K562 (cell line): ENCODE measurements at regions not wholly inside any gene's neighbourhood (a gene's known extent, or its start where the extent isn't known, plus 50 kb on each side); places are given as distances from the start of the nearest gene placed in this dataset.

ENCODE experiments used
- ATF3 ChIP-seq, 2 experiments: fragments of 450-650 bp in 1 of 2; sonication (generic) in 1 of 2; formaldehyde crosslinking in 1 of 2; IDR thresholded peaks in 1 of 2; conservative IDR thresholded peaks in 1 of 2; 2 replicates each; pipeline versions ENCODE4 v1.6.1 to v1.8.1; 2016 to 2023; ENCODE audit warnings: mild to moderate bottlenecking in 2 of 2, moderate library complexity in 2 of 2, inconsistent platforms in 1 of 2, missing genetic modification reagents in 1 of 2
- CTCF ChIP-seq, 3 experiments: IDR thresholded peaks in 2 of 3; conservative IDR thresholded peaks in 1 of 3; 2 replicates each; pipeline ENCODE4 v1.5.1; 2011 to 2012; ENCODE audit warnings: low read length in 3 of 3, mild to moderate bottlenecking in 3 of 3, control low read depth in 2 of 3, improper control_type of control experiment in 1 of 3, inconsistent platforms in 1 of 3, low read depth in 1 of 3, mixed read lengths in 1 of 3, moderate library complexity in 1 of 3; ENCODE audit not compliant: insufficient read depth in 2 of 3
- FOXP1 ChIP-seq: sonication (generic); formaldehyde crosslinking; IDR thresholded peaks from 2 replicates; pipeline ENCODE4 v1.8.0; 2022; ENCODE audit warnings: mild to moderate bottlenecking, missing genetic modification reagents
- ZBTB17 ChIP-seq: fragments of 450-650 bp; formaldehyde crosslinking; IDR thresholded peaks from 2 replicates; pipeline ENCODE4 v1.4.0; 2020; ENCODE audit warnings: mild to moderate bottlenecking

GRCh38 chr6:90393232-90393884 is 96.7 kb upstream of the BACH2 start:
- no peak for TF ChIP-seq FOXP1 (CRISPR knock-in tag)
- peak; percentile 72 to 80 (median 79) for TF ChIP-seq CTCF (IDR thresholded peaks at IDR 0.05 in 2 of 3, conservative IDR thresholded peaks at IDR 0.05 in 1 of 3; ENCODE audit: insufficient read depth in 2 of 3, low read depth in 1 of 3, low read length in 3 of 3)
- no peak for TF ChIP-seq ATF3 (IDR thresholded peaks at IDR 0.05)
- TF ChIP-seq ATF3 (CRISPR knock-in tag; conservative IDR thresholded peaks at IDR 0.05) = no peak
- no peak for TF ChIP-seq ZBTB17 (CRISPR knock-in tag)
